ENCODE measurements at regions not wholly inside any gene's neighbourhood (a gene's known extent, or its start where the extent isn't known, plus 50 kb on each side); places are given as distances from the start of the nearest gene placed in this dataset.

DNA sequence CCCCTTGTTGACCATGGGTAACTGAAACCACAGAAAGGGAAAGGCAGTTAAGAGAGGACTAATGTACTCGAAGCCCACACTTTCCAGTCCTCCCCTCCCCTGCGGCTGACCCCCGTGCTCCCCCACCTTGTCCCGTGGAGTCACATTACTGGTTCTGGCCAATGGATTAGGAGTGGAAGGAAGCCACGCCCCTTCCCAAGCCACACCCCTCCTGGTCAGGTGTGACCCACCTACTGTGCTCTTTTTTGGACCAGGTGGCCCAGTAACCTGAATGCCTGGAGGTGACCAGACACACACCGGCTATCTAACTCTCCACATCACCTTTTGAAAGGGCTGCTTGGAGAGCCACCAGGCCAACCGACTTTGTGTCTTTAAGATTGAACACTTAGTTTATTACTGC, 109.3 kb upstream of the MSX1 start:
- TF ChIP-seq, protein P1, sequence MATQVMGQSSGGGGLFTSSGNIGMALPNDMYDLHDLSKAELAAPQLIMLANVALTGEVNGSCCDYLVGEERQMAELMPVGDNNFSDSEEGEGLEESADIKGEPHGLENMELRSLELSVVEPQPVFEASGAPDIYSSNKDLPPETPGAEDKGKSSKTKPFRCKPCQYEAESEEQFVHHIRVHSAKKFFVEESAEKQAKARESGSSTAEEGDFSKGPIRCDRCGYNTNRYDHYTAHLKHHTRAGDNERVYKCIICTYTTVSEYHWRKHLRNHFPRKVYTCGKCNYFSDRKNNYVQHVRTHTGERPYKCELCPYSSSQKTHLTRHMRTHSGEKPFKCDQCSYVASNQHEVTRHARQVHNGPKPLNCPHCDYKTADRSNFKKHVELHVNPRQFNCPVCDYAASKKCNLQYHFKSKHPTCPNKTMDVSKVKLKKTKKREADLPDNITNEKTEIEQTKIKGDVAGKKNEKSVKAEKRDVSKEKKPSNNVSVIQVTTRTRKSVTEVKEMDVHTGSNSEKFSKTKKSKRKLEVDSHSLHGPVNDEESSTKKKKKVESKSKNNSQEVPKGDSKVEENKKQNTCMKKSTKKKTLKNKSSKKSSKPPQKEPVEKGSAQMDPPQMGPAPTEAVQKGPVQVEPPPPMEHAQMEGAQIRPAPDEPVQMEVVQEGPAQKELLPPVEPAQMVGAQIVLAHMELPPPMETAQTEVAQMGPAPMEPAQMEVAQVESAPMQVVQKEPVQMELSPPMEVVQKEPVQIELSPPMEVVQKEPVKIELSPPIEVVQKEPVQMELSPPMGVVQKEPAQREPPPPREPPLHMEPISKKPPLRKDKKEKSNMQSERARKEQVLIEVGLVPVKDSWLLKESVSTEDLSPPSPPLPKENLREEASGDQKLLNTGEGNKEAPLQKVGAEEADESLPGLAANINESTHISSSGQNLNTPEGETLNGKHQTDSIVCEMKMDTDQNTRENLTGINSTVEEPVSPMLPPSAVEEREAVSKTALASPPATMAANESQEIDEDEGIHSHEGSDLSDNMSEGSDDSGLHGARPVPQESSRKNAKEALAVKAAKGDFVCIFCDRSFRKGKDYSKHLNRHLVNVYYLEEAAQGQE (IDR thresholded peaks at IDR 0.05; ENCODE audit: borderline replicate concordance): no peak
- TF ChIP-seq, protein P1 (CRISPR knock-in tag; IDR thresholded peaks at IDR 0.05; ENCODE audit: low read depth): no peak
- TF ChIP-seq POLR2AphosphoS5 (IDR thresholded peaks at IDR 0.05; ENCODE audit: control insufficient read depth, insufficient read depth, low read depth, low read length) (no peak), KDM4B (IDR thresholded peaks at IDR 0.05; ENCODE audit: borderline replicate concordance in 2 of 2, low read depth in 1 of 2) (no peak), BHLHE40 (IDR thresholded peaks at IDR 0.05; ENCODE audit: low read length) (no peak), POLR2A (conservative IDR thresholded peaks at IDR 0.05) (no peak), EP300 (IDR thresholded peaks at IDR 0.05; ENCODE audit: low read length) (no peak), MAFG (tag; conservative IDR thresholded peaks at IDR 0.05) (no peak), FOXK1 (CRISPR knock-in tag; IDR thresholded peaks at IDR 0.05; ENCODE audit: borderline replicate concordance) (no peak), SMAD1 (IDR thresholded peaks at IDR 0.05; ENCODE audit: low read depth, low read length, partially characterized antibody) (no peak), TARDBP (IDR thresholded peaks at IDR 0.05) (no peak), TAF1 (IDR thresholded peaks at IDR 0.05; ENCODE audit: control insufficient read depth, extremely low read depth, insufficient read depth, low read length, severe bottlenecking) (no peak)
- TF ChIP-seq, protein P2, sequence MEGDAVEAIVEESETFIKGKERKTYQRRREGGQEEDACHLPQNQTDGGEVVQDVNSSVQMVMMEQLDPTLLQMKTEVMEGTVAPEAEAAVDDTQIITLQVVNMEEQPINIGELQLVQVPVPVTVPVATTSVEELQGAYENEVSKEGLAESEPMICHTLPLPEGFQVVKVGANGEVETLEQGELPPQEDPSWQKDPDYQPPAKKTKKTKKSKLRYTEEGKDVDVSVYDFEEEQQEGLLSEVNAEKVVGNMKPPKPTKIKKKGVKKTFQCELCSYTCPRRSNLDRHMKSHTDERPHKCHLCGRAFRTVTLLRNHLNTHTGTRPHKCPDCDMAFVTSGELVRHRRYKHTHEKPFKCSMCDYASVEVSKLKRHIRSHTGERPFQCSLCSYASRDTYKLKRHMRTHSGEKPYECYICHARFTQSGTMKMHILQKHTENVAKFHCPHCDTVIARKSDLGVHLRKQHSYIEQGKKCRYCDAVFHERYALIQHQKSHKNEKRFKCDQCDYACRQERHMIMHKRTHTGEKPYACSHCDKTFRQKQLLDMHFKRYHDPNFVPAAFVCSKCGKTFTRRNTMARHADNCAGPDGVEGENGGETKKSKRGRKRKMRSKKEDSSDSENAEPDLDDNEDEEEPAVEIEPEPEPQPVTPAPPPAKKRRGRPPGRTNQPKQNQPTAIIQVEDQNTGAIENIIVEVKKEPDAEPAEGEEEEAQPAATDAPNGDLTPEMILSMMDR (IDR thresholded peaks at IDR 0.05 in 2 of 3, conservative IDR thresholded peaks at IDR 0.05 in 1 of 3; ENCODE audit: insufficient read depth in 2 of 3, low read depth in 1 of 3, low read length in 3 of 3): no peak
- TF ChIP-seq, protein P3, sequence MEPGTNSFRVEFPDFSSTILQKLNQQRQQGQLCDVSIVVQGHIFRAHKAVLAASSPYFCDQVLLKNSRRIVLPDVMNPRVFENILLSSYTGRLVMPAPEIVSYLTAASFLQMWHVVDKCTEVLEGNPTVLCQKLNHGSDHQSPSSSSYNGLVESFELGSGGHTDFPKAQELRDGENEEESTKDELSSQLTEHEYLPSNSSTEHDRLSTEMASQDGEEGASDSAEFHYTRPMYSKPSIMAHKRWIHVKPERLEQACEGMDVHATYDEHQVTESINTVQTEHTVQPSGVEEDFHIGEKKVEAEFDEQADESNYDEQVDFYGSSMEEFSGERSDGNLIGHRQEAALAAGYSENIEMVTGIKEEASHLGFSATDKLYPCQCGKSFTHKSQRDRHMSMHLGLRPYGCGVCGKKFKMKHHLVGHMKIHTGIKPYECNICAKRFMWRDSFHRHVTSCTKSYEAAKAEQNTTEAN (CRISPR knock-in tag; IDR thresholded peaks at IDR 0.05): no peak
- TF ChIP-seq, protein P4, sequence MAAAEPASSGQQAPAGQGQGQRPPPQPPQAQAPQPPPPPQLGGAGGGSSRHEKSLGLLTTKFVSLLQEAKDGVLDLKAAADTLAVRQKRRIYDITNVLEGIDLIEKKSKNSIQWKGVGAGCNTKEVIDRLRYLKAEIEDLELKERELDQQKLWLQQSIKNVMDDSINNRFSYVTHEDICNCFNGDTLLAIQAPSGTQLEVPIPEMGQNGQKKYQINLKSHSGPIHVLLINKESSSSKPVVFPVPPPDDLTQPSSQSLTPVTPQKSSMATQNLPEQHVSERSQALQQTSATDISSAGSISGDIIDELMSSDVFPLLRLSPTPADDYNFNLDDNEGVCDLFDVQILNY (CRISPR knock-in tag; IDR thresholded peaks at IDR 0.05): no peak

All from K562 (cell line).